HG02870 (cell line): ENCODE measurements at regions not wholly inside any gene's neighbourhood (a gene's known extent, or its start where the extent isn't known, plus 50 kb on each side); places are given as distances from the start of the nearest gene placed in this dataset.
"Not testable (repeated sequence)": the region's sequence is repeated elsewhere in the genome, so short reads cannot be mapped to it uniquely, and the experiment has no call there.

Source experiments
- ATAC-seq: cut with Tn5 transposase; IDR thresholded peaks from one replicate; pipeline ENCODE4 v1.9.1; 2021; ENCODE audit warnings: mild to moderate bottlenecking, moderate library complexity; ENCODE audit not compliant: unreplicated experiment

DNA sequence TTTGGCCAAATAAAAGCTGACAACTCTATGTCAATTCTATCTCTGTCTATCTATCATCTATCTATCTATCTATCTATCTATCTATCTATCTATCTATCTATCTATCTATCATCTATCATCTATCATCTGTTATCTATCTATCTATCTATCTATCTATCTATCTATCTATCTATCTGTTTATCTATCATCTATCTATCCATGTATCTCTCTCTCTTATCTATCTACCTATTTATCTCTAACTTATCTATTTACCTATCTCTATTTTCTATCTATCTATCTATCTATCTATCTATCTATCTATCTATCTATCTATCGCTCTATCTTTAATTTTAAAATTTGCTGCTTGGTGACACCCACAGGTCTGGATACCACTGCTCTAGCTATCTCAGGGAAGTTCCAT, 271.1 kb downstream of the VRK1 start:
- ATAC-seq = not testable (repeated sequence)

DNA sequence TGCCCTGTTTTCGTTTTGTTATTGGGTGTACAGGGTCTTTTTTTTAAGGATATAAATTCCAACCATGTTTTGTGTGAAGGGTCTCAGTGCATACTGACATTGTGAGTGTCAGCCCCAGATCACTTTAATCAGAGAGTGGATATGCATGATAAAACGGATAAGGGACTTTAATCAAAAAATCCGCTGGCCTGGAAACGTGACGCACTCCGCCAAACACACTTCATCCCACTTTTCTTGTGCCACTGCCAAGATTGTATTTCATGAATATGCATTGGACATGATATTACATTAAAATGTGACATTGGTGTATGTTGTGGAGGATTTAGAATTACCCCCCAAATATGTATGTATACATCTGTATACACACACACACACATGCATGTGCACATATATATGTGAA, 273.1 kb downstream of the VRK1 start:
- ATAC-seq = no peak

DNA sequence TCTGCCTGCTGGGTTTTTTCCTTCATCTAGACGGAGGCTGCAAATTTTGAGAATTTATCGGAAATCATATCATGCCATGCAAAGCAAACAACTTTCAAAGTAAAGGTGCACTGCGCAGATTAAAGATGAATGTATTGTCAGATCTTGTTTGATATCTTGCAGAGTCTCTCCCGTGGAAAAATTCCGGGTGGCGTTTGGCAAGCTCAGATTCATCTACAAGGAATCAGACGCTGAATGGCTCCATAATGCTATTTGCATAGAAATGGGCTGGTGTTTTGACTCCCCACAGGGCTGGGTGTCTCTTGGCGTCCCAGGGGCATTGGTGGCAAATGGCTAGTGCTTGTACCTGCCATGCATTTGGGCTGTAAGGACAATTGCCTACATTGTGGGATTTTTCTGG, 274.0 kb downstream of the VRK1 start:
- no peak for ATAC-seq

DNA sequence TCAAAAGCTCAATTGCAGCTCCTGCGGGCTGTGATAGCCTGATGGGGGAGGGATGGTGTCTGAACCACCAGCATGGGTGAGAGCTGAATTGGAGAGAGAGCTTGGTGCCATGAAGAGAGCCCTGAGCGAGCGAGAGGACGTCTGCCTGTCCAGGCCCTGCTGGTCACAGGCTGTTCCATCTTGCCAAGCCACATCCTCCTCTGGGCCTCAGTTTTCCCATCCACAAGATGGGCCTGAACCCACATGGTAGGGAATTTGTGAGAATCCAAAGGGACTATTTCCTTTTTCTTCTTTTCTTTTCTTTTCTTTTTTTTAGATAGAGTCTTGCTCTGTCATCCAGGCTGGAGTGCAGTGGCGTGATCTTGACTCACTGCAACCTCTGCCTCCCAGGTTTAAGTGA, 276.4 kb downstream of the VRK1 start:
- ATAC-seq = no peak

DNA sequence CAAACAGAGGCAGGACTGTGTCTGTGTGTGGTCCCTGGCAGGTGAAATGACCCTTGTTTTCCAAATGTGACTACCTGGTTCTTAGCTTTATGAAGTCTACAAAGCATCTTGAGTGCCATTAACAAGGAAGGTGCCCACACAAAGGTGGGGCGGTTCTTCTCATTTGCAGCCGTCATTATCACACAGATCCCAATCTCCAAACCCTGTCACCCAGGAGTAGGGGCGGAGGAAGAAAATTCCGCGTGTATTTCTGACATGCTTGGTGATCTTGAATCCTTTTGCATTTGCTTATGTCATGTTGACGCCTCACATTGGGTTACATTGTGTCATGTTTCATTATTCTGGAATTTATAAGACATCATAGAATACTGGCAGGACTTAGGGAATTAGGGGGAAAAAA, 277.3 kb downstream of the VRK1 start:
- ATAC-seq = no peak

DNA sequence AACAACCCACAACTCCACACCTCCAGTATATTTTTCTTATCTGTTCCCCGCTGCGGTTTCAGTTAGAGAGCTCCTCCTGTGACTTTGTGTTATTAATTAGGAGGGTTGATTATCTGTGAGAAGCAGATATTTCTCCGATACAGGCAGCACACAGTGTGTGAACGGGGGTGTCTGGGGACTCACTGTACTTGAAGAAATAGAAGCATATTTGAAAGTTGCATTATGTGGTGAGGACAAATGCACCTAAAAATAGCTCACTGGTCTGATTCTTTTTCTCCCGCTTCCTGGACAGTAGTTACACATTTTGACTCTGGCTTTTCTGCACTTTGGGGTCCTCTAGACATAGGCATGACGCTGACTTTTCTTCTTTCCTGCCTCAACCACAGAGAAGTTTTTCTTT, 277.7 kb downstream of the VRK1 start:
- ATAC-seq = no peak

DNA sequence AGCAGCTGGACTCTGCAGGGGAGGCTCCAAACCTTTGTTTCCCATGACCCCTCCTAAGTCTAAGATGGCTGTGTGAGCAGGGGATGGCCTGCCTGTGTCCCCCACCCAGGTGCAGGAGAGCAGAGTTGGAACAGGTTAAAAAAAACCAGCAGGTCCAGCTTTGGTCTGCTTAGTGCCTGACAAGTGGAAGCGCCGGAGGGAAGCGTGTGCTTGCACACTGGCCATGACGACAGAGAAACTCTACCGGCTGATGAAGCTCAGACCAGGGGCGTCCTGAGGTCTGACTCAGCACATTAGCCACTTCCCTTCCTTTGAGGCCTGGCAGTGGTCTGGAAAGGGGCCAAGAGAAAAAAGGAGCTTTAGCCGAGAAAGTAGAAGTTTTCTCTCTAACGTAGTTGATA, 280.1 kb downstream of the VRK1 start:
- ATAC-seq = peak; percentile 87

DNA sequence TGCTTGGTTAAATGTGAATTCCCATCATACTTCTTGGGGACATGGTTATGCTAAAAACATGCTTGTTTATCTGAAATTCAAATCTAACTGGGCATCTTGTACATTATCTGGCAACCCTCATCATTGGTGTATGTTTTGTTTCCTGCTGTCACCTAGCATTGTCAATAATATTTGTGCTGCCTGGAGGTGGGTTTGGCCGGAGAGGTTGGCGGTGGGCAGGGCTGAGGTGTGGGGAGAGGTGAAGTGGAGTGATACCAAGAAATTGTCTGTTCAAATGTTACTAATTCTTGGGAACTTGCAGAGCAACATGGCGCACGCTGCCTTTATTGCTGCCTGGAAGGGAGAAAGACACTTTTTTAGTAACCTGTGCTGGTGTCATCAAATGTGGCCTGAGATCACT, 280.5 kb downstream of the VRK1 start:
- no peak for ATAC-seq

DNA sequence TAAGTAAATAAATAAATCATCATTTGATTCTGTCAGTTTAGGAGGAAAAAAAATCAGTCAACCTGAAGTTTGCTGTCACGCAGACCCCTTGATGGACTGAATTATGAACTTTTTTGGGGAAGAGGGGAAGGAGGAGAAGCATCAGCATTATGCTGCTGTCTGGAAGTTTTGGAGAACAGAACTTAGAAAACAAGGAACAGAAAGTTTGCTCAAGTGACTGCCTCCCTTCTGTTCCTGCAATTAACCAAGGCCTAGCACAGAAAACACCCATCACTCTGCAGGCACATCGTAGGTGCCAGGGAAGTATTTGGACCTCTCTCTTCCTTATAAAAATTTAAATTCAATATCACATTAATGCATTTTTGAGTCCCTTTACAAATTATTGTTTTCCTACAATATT, 283.8 kb downstream of the VRK1 start:
- ATAC-seq = no peak

DNA sequence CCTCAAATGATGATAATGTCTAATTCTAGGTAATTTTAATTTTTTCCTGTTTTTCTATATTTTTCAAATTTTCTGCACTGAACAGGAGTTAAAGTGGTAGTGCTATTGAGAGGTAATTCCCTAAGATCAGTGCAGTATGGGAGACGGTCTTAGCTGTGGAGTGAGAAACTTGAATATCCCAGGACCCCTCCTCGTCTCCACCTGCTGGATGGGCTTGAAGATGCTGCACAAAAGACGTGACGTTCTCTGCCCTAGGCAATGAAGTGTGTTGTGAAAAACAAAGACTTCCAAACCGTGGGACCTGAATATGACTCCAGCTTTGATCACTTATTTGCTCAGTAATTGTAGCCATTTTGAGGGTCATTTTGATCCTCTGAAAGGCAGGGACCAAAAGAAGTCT, 298.1 kb downstream of the VRK1 start:
- ATAC-seq = no peak

DNA sequence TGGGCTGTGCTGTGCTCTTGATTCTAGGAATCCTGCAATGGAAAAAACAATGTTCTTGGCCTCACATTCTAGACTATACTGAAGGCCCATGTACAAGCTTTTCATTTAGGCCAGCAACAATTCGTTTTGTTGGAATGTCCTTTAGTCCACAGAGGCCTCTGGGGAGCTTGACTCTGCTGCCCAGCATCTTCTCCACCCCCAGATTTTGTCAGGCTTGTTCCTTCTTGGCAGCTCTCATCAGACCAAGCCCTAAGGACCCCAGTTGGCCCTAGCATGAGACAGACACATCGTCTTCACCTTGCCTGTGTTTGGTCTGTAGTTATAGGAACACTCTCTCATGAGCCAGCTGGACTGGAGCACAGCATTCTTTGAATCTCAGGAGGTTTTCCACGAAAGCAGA, 300.1 kb downstream of the VRK1 start:
- no peak for ATAC-seq

DNA sequence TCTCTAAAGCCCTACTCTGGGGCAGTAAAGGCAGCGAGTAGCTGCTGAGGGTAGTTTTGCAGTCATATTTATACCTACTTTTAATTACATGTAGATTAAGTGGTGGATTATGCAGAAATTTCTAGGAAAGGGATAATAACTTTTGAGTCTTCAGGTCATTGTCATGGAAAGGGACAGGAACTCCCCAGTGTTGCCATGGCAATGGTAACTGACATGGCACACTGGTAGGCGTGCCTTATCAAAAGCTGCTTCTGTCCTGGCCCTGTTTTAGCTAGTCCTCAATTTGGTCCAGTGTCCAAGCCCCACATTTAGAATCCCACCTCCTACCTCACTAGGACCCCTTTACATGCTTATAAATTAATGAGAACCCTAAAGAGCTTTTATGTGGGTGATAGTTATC, 303.1 kb downstream of the VRK1 start:
- ATAC-seq = no peak

DNA sequence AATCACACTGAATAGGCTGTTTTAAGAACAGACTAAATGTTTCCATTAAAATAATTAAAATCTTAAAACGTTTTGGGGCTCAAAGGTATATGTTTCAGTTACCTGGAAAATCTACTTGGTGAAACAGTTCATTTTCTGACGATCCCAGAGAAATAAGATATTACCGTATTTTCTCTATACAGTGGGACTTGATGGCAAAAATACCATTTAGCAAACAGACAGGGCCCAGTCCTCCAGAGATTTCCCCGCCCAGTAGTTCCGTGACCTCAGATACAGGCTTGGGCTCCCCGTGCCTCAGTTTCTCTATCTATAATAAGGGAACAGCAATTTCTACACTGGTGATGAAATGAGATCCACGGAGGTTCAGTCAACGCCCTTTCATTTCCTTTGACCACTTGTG, 304.4 kb downstream of the VRK1 start:
- ATAC-seq = no peak

DNA sequence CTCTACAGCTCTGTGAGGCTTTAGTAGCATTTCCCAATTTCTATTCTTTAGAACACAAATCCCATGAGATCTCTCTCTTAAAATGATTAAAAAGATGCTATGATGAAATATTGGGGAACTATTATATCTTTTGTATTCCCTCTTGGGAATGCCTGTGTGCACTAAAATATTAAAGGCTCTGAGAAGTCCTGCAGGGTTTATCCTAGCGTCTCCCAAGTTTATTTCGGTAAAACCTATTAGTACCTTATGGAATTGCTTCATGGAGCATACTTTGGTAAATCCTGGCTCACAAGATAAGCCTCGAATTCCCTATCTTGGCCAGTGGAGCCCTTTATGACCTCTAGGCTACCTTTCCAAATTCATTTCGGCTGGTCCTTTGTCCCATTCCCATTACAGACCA, 306.8 kb downstream of the VRK1 start:
- ATAC-seq = no peak

DNA sequence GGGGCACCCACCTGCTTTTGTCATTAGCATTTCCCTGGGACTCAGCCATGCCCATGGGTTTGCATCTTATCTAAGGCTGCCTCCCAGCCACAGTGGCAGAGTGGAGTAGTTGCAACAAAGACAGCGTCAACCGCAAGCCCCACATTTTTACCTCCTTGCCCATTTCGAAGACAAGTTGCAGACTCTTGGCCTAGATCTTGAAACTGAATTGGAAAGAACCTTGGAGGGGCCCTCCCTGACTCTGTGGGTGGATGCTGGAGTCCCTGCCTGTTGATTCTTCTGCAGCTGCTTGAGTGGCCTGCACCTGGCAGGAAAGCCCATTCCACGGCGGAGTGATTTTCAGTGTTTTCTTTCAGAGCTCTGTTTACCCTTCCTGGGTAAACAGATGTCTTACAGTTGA, 309.0 kb downstream of the VRK1 start:
- peak; percentile 68 for ATAC-seq

DNA sequence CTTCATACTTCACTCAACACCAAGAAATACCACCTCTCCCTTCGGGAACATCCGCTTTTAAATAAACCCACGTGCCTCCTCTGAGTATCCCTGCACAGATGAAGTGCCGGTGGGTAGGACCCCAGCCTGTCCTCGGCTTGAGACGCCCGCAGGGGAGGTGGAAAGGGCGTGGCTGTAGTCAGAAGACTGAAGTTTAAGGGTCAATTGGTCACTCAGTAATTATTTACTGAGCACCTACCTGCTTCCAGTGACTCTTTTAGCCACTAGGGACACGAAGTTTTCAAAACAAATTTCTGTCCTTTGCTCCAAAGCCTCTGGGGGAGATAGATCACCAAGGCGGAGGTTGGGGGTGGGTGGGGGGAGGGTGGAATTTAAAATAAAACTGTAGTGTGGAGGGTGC, 309.4 kb downstream of the VRK1 start:
- no peak for ATAC-seq

DNA sequence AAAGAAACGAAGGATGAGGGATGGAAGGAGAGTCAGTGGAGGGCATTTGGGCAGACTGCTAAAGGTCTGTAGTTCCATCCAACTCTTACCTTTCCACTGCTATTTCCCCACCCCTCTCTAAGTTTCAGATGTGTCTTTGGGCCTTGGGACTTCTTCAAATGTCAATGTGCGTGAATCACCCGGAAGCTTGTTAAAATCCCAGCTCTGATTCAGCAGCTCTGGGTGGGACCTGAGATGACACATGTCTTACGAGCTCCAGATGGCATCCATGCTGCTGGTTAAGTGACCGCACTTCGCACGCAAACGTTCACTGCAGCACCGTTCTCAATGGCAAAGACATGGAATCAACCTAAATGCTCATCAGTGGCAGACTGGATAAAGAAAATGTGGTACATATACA, 309.9 kb downstream of the VRK1 start:
- ATAC-seq = no peak

DNA sequence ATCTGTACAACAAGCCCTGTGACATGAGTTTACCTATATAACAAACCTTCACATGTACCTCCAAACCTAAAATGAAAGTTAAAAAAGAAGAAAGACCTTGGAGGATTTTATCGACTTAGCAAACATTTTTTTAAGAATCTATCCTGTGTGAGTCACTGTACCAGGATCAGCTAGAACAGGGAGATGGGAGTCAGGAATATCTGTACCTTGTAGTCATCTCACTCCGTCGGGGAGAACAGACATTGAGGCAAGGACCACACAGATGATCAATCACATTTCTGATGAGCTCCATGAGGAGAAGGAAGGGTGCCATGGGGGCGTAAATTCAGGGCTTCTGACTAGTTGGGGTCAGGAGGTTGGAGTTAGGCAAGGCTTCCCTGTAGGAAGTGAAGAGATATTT, 310.6 kb downstream of the VRK1 start:
- no peak for ATAC-seq

DNA sequence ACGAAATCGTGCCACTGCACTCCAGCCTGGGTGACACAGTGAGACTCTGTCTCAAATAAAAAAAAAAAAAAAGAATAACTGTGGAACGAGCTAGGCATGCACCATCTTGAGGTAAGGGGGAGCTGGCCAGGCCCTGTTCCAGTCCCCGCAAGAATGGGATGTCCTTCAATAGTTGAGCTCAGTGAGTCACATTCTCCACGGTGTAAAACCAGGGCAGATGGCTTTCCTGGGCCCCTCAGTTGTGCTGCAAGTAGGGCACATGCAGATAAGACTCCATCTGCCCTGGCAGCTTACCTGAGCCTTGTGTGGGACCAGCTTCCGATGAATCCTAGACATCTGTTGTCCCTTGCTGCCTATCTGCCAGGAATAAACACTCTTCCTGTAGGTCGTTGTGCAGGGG, 312.1 kb downstream of the VRK1 start:
- no peak for ATAC-seq

DNA sequence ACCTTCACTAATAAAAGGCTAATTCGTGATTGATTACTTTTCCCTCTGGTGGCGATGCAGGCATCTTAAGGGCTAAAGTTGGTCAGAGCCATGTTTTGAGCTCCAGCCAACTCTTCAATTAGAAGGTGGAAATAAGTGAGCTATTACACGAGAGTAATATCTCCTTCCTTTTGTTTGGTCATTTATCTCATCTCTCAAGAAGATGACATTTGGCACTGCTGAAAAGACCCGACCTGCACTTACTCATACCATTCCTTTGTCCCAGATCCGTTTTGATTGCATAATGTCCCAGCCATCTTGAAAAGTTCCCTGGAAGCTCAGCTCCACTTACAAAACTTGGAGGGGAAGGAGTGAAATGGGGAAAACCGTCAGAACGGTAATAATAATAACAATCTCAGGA, 316.2 kb downstream of the VRK1 start:
- ATAC-seq = no peak

DNA sequence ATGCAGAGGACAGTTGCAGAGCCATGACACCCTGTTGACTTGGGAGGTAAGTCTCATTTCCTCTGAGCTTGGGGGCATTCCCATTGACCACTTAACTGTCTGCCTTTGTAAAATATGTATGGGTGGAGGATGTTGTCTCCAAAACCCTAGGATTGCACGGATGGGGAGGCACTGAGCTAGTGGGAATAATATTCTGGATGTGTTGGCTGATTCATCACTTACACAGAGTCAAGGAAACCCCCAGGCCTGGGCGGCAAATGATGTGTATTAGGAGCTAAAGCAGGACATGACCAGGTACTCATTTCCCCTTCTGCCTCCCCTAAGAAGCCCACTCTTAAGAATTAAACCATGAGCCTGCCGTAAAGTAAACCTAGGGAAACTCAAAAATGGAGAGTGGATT, 319.4 kb downstream of the VRK1 start:
- no peak for ATAC-seq

DNA sequence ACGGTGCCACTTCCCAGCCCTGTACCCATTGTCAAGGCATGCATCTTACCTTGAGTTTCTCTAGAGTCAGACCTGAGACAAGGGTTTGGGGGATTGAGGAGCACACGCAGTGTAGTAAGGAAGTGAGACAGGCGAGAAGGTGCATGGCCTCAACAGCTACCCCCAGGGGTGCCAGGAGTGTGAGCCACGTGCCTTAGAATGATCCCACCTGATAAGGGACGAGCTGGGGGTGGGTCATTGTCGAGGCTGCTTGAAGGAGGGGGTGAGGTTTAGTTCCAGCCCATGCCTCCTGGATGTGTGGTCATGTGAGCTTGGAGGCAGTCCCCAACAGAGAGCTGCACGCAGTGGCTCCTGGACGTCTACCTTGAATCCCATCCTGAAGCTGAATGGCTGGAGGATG, 320.5 kb downstream of the VRK1 start:
- ATAC-seq = no peak

DNA sequence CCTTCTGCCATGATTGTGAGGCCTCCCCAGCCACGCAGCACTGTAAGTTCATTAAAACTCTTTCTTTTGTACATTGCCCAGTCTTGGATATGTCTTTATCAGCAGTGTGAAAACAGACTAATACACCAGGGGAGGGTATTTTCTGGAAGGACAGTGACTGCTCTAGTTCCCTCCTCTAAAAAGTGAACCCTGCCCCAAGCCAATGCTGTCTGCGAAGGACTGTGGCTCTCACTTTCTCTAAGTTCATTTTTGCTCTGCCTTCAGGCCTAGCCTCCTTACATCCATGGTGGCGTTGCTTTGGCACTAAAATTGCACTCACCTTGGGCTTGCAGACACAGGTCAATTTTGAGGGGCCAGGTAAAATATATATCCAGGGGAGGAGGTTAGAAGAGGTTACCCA, 323.0 kb downstream of the VRK1 start:
- no peak for ATAC-seq

DNA sequence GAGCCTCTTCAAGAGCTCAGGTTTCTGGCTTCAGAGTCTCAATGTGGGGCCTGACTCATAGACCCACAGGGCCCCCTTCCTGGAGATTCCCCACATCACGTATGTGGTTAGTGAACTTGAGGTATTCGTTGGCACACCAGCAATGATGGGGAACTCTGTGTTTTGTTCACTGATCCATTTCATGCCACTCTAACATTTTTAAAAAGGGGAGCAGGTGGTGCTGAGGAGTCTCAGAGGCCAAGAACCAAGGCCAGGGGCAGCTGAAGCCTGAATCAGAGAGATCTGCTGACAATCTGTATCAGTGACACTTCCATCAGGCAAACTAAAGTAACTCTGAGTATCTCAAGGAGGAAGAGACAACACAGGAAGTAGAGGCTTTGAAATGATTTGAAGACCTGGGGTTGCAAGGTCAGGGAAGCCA, 323.4 kb downstream of the VRK1 start:
- peak; percentile 63 for ATAC-seq
